GM12872 (cell line): ENCODE measurements at regions not wholly inside any gene's neighbourhood (a gene's known extent, or its start where the extent isn't known, plus 50 kb on each side); places are given as distances from the start of the nearest gene placed in this dataset.

ENCODE experiments used
- TF ChIP-seq, protein P1 (sequence below): IDR thresholded peaks from 3 replicates; pipeline ENCODE4 v1.5.1; 2011; ENCODE audit warnings: low read depth, mild to moderate bottlenecking, low read length, moderate library complexity; ENCODE audit not compliant: insufficient read depth

DNA sequence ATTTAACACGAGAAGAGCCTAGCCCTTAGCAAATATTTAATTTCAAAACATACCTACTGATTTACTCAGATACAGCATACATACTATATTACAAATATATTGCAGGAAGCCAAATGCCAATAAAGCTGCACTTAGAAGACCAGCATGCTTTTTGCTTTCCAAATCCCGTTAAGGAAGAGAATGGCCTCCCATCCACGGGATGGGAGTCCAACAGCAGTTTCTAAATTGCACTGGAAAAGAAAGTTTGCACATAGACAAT is 156.3 kb upstream of the FOXN3 start:
- TF ChIP-seq, protein P1, sequence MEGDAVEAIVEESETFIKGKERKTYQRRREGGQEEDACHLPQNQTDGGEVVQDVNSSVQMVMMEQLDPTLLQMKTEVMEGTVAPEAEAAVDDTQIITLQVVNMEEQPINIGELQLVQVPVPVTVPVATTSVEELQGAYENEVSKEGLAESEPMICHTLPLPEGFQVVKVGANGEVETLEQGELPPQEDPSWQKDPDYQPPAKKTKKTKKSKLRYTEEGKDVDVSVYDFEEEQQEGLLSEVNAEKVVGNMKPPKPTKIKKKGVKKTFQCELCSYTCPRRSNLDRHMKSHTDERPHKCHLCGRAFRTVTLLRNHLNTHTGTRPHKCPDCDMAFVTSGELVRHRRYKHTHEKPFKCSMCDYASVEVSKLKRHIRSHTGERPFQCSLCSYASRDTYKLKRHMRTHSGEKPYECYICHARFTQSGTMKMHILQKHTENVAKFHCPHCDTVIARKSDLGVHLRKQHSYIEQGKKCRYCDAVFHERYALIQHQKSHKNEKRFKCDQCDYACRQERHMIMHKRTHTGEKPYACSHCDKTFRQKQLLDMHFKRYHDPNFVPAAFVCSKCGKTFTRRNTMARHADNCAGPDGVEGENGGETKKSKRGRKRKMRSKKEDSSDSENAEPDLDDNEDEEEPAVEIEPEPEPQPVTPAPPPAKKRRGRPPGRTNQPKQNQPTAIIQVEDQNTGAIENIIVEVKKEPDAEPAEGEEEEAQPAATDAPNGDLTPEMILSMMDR: no peak

DNA sequence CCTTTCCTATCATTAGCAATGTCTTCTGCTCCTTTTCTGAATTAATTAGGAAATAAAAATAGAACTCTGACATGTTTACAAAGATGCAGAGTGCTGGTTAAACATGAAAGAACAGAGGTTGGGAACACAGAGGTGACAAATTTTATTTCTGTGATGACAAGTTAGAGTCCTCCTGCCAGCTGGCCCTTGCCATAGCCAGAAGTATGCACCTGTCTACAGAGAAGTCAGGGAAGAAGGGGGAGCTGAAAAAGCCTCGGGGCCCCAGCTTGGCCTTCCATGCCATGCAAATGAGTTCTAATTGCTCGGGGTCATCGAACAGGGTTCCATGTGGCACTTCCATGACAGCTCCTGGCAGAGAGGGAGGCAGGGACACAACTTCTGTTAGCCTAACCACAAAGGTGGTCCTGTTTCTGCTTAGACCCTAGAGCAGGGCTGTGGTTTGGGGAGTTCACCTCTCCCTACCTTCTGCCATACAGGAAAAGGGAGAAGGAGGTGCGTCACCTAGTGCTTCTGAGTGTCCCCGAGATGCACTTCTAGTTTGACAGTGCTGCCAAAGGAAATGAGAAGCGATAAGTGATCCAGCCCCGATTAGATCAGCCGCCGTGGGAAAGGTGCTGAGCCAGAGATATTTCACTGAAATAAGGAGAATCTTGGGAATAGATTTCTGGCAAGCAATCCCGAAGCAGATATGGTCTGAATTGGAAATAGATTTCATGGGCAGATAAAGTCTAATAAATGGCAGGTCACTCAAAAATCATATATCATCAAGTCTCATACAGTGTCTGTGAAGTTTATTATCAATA is 155.8 kb upstream of the FOXN3 start:
- TF ChIP-seq, protein P1: no peak

DNA sequence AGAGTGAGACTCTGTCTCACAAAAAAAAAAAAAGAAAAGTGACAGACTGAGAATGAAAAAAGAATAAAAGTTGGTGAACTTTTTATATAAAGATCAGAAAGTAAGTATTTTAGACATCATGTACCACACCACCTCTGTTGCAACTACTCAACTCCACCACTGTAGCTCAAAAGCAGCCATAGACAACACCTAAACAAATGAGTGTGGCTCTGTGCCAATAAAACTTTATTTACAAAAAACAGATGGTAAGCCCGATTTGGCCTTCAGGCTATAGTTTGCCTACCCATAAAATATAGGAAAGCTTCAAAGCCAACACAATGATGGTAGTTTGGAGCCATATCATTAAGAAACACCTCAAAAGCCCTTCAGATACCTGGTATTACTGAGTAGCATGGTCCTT is 154.5 kb upstream of the FOXN3 start:
- TF ChIP-seq, protein P1: no peak

DNA sequence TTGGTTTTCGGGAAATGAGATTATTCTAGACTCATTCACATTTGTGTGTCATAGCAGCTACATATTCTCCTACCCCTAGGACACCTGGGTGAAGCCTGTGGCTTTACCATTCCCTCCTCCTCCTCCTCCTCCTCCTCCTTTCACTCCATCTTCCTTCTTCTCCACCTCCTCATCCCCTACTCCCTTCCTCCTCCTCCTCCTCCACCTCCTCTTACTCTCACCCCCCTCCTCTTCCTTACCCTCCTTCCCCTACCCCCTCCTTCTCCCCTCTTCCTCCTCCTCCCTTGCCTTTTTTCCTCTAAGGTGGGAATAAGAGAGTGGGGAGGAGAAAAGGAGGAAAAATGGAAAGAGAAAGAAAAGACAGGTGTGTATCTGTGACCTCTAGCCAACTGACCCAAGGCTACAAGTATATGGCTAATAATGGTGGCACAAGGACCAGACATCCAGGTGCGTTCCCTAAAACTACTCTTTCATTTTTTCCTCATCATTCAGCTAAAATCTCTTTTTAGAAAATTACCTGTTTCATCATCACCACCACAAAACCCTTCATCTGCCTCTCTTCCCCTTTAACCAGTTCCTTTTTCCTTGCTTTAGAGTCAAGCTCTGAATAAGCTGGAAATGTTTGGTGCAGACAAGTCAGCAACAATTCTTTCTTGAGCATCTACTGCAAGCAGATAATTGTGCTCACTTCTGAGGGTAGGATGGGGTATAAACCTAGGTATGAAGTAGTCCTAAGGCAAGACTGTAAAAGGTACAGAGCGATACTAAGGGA is 149.8 kb upstream of the FOXN3 start:
- TF ChIP-seq, protein P1: no peak

DNA sequence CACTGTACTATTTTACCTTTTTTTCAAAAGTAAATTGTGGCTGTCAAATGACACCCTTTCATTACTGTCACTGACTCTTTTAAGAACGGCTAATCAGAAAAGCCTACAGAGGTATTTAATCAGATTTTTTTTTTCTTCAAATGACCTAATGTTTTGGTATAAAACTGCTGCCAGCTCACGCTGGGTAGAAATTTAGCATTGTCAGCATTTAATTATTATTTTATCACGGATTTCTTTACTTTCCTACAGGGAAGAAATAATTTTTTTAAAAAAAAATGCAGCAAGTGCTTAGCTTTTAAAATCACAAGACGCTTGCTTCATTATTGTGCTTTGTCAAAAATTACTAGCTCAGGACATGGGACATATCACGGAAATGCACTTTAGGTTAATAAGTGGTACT is 149.1 kb upstream of the FOXN3 start:
- TF ChIP-seq, protein P1: no peak

DNA sequence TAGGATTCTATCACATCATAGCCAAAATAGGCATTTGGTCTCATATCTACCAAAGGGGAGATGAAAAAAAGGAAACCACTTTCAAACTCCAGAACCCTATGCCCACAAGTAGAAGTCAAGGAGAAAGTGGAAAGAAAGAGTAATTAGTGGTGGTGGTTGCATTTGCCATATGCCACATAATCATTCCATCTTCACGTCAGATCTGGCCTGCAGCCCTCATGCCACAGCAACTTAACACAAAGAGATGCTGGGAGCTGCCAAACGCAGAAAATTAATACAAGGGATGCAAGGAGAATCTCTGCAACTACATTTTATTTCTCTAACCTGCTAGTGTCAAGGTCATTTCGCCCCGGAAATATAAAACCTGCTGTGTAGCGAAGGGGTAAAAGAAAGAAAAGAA is 148.6 kb upstream of the FOXN3 start:
- TF ChIP-seq, protein P1: no peak

DNA sequence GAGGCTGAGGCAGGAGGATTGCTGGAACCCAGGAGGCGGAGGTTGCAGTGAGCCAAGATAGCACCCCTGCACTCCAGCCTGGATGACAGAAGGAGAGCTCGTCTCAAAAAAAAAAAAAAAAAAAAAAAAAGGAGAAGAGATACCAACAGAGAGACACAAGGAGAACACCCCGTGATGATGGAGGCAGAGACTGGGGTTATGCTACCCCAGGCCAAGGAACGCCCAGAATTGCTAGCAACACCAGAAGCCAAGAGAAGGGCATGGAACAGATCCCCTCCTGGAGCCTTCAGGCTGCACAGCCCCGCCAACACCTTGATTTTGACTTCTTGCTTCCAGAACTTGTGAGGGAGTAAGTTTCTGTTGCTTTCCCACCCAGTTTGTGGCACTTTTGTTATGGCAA is 148.0 kb upstream of the FOXN3 start:
- TF ChIP-seq, protein P1: no peak
